ENCODE measurements at regions not wholly inside any gene's neighbourhood (a gene's known extent, or its start where the extent isn't known, plus 50 kb on each side); places are given as distances from the start of the nearest gene placed in this dataset.
"Not testable (repeated sequence)": the region's sequence is repeated elsewhere in the genome, so short reads cannot be mapped to it uniquely, and the experiment has no call there.

GRCh38 chr11:38524945-38525344, 1926.9 kb upstream of the RAG2 start:
- intact Hi-C loops (cut with DNase I) = no loop called here
- no peak for DNase-seq (ENCODE audit: low spot score)

- no peak for DNase-seq (ENCODE audit: low spot score)
- intact Hi-C loops (cut with DNase I) = no loop called here
Measured at GRCh38 chr11:38517991-38518390, 1920.0 kb upstream of the RAG2 start.

DNA sequence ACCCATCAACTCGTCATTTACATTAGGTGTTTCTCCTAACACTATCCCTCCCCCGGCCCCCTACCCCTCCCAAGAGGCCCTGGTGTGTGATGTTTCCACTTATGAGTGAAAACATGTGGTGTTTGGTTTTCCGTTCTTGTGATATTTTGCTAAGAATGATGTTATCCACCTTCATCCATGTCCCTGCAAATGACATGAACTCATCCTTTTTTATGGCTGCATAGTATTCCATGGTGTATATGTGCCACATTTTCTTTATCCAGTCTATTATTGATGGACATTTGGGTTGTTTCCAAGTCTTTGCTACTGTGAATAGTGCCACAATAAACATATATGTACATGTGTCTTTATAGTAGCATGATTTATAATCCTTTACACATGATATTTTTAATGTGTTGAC, 1914.8 kb upstream of the RAG2 start:
- DNase-seq (ENCODE audit: low spot score); intact Hi-C loops (cut with DNase I): not testable (repeated sequence)

DNA sequence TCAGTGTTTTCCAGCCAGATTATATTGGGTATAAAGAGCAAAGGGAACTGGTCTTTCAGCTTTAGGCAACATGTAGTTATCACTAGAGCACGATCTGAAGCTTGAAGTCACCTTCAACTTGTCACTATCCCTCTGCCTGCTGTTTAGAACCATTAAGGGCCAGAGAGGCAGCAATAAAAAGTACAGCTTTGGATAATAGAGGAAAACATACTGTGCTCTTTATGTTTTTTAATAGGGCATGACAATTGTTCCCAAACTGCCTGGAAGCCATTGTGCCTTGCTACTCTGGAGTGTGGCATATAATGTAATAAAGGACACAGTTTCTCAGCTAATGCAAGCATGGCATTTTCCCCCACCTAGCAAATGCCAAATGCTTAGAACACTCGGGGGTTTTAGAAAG, 1912.0 kb upstream of the RAG2 start:
- intact Hi-C loops (cut with DNase I) = no loop called here
- no peak for DNase-seq (ENCODE audit: low spot score)

DNA sequence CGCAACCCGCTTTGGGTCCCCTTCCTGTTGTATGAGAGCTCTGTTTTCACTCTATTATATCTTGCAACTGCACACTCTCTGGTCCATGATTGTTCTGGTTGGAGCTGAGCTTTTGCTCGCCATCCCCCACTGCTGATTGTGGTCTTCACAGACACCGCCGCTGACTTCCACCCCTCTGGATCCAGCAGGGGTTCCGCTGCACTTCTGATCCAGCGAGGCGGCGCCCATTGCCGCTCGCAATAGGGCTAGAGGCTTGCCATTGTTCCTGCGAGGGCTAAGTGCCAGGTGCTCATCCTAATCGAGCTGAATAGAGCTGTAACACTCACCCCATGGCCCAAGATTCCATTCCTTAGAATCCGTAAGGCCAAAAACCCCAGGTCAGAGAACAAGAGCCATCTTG, 1905.8 kb upstream of the RAG2 start:
- intact Hi-C loops (cut with DNase I) = no loop called here
- peak; percentile 66 for DNase-seq (ENCODE audit: low spot score)

- DNase-seq (ENCODE audit: low spot score) = no peak
- intact Hi-C loops (cut with DNase I) = no loop called here
Measured at GRCh38 chr11:38498721-38499120, 1900.7 kb upstream of the RAG2 start.

GRCh38 chr11:38491986-38492385, 1894.0 kb upstream of the RAG2 start:
- no peak for DNase-seq (ENCODE audit: low spot score)
- intact Hi-C loops (cut with DNase I) = no loop called here

DNA sequence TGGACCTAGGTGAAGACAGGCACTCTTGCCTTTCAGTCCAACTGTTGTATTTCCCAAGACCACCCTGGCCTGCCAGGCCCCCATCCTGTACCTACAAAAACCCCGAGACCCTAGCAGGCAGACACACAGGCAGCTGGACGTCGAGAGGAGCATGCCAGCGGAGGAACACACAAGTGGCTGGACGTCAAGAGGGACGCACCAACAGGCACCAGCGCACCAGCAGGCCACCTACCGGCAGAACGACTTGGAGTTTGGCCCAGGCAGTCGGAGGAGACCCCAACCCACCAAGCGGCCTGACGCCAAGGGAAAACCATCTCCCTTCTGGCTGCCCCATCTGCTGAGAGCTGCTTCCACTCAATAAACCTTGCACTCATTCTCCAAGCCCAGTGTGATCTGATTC, 1883.4 kb upstream of the RAG2 start:
- intact Hi-C loops (cut with DNase I) = no loop called here
- peak; percentile 74 for DNase-seq (ENCODE audit: low spot score)

DNA sequence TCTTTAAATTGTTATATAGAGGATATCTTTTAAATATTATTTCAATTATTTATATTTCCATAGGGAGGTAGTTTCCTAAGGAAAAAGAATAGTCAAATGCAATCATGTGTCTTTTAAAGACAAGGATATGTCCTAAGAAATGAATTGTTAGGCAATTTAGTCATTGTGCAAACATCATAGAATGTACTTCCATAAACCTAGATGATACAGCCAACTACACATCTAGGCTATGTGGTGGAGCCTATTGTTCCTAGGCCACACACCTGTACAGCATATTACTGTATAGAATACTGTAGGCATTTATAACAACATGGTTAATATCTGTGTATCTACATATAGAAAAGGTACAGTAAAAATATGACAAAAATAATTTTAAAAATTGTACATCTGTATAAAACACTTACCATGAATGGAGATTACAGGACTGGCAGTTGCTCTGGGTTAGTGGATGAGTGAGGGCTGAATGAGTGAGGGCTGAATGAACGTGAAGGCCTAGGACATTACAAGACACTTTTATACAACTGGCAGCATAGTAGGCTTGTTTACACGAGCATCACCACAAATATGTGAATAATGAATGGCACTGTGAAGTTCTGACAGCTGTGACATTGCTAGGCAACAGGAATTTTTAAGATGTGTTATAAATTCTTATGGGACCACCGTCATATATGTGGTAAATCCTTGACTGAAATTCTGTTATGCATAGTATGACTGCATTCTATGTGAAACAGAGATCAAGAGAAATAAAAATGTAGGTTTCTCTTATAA, 1879.0 kb upstream of the RAG2 start:
- no peak for DNase-seq (ENCODE audit: low spot score)
- intact Hi-C loops (cut with DNase I) = no loop called here

DNA sequence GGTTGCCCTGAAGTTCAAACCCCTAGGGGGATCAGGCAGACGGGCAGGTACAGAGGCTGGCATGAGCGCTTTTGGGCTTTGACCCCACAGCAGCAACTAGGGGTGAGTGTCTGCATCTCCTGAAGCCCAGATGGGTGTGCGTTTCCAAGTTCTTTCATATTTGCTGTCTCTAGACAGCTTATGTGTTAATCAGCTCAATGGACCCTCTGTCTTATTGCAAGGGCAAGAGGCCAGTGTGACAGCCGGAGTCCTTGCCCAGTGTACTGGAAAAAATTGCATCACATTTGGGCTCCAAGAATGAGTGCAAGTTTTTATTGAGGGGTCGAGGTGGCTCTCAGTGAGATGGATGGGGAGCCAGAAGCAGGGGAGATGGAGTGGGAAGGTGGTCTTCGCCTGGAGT, 1863.7 kb upstream of the RAG2 start:
- no peak for DNase-seq (ENCODE audit: low spot score)
- intact Hi-C loops (cut with DNase I) = no loop called here

DNA sequence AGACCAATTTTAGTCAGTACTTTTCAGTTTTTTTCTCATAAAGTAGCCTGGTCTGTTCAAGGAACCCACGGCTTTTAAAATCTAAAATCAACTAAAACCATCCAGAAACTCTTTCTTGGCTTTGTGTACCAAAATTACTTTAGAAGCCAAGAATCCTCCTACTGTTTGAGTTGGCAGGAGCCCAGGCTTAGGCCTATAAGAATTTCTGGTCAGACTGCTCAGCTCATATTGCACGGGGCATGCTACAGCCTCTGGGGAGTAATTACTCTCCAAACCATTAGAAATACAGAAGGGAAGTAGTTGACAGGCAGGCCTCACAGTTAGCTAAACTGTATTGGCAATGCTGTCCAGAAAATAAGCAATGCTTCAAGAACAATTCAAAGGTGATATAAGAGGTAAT, 1862.9 kb upstream of the RAG2 start:
- DNase-seq (ENCODE audit: low spot score) = no peak
- intact Hi-C loops (cut with DNase I) = no loop called here

DNA sequence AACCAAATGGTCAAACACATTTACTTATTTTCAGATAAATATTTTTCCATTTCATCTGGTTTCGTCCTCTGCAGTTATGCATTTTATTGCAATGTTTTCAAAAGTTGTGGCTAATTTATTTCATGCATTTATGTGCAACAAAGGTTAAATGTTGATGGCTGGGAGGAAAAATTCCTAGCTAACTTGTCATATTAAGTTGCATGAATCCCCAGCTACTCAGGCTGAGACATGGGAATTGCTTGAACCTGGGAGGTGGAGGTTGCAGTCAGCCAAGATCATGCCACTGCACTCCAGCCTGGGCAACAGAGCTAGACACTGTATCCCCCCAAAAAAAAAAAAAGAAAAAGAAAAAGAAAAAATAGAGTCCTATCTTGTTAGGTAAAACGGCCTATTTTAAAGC, 1862.4 kb upstream of the RAG2 start:
- intact Hi-C loops (cut with DNase I) = no loop called here
- DNase-seq (ENCODE audit: low spot score) = no peak

- no peak for DNase-seq (ENCODE audit: low spot score)
- intact Hi-C loops (cut with DNase I) = no loop called here
Measured at GRCh38 chr11:38456371-38456770, 1858.3 kb upstream of the RAG2 start.

DNA sequence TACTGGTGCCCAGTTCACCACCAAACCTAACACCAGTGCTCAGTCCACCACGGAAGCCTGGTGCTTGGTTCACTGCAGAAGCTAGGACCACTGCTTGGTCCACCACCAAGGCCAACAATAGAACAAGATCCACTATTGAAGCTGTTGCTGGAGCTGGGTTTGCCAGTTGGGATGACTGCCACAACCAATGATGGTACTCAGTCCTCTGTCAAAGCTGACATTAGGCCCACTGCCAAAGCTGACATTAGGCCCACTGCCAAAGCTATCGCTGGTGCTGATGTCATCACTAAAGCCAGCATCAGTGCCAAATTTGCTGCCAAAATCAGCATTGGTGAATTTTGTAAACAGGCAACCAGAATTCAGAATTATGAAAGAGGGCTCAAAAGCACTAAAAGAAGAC, 1850.2 kb upstream of the RAG2 start:
- DNase-seq (ENCODE audit: low spot score) = no peak

DNA sequence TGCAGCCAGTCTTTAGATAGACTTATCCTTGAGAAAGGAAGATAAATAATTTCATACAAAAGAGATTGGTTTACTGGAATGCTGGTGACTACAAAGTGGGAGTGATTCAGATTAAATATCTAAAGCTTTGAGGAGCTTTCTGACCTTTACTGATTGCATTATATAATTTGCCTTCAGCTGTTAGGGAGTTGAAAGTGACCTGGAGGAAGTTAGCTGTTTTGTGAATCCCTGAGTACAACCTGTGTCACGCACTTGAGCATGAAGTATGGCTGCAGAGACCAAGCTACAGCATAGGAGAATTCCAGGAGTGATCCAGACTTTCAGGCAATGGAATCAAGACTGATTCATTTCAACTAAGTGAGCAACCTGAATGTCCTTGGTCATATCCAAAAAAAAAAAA, 1848.3 kb upstream of the RAG2 start:
- intact Hi-C loops (cut with DNase I) = no loop called here

More for the DNA sequence above, 1850.2 kb upstream of the RAG2 start:
- intact Hi-C loops (cut with DNase I) = no loop called here

DNA sequence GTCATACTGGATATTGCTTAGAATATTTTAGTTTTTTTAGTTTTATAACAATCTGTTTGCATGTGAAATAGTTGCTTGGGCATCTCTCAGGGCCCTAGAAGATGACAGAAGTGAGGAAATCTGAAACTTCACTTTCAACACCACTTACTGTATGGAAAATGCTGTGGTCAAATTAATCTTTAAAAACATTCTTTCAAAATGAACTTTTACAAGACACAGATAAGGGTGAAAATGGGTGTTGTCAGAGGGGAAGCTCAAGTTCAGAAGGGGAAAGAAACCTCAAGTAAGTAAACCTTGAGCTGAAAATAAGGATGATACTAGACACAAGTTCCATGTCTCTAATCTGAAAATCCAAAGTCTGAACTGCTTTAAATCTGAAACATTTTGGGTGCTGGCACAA, 1840.1 kb upstream of the RAG2 start:
- no peak for DNase-seq (ENCODE audit: low spot score)

More for the DNA sequence above, 1848.3 kb upstream of the RAG2 start:
- DNase-seq (ENCODE audit: low spot score) = no peak

GRCh38 chr11:38425578-38425977, 1827.5 kb upstream of the RAG2 start:
- no peak for DNase-seq (ENCODE audit: low spot score)
- intact Hi-C loops (cut with DNase I) = no loop called here

More for the DNA sequence above, 1840.1 kb upstream of the RAG2 start:
- intact Hi-C loops (cut with DNase I) = no loop called here

DNA sequence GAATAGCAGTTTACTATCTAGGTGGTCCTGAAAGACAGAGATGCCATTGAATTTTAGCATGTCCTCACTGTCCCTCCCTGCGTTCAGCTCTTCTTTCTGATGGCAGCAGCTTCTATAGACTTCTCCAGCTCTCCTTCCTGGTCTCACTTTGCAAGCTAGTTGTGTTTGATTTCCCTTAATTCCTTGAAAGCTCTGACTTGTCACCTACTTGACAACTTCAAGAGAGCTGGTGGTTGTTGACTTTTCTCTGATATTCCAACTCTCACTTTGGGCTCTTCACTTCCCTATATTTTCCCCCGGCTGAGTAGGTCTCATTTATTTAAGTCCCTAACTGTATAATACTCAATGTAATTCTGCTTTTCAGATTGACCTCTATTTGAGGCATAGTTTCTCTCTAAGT, 1825.0 kb upstream of the RAG2 start:
- intact Hi-C loops (cut with DNase I) = no loop called here
- no peak for DNase-seq (ENCODE audit: low spot score)

DNA sequence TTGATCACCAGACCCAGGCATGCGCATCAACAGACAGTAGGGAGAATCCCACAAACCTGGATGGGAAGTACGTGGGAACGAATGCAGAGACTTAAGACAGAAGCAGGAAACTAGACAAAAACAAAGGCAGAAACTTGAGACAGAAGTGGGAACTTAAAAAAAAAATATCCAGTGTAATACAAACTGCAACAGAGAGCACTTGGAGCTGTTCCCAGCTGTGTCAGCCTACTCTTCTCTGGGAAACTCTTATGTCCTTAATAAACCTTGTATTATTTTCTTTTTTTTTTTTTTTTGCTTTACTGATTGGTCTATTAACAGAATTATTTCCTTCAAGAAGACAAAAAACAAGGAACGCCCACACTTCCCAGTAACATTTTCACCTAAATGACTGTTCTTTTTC, 1818.1 kb upstream of the RAG2 start:
- intact Hi-C loops (cut with DNase I) = no loop called here
- DNase-seq (ENCODE audit: low spot score) = no peak

DNA sequence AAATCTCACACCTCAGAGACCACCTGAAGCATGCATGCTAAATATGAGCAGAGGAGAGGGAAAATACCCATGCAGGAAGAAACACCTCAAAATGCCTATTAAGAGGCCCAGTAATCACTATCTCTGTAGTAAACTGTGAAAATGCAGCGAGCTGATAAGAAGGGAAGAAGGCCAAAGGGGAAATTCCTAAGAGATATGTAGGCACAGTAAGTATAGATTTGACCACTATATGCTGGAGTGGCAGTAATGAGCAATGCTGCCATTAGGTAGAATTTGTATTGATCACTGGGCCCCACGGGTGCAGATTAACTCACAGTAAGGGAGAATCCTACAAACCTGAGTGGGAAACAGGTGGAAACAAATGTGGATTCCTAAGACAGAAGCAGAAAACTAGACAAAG, 1813.1 kb upstream of the RAG2 start:
- DNase-seq (ENCODE audit: low spot score) = no peak
- intact Hi-C loops (cut with DNase I) = no loop called here

- intact Hi-C loops (cut with DNase I) = no loop called here
Measured at GRCh38 chr11:38402063-38402462, 1804.0 kb upstream of the RAG2 start.

DNA sequence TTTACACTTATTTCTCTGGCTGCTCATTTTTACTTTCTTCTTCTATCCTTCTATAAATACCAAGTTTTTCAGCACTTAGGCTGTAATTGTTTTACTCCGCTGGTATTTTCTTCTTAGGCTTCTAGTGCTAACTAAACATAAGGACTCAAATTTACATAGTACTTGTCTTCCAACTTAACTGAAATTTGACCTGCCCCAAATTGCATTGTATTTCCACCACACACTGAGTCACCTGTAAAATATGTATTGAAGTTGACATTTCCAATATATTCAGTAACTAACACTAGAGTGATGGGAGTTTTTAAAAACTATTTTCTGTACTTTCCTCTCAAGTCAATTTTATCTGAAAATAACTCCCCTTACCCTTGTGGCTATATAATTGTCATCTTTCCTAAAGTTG, 1794.1 kb upstream of the RAG2 start:
- DNase-seq (ENCODE audit: low spot score) = no peak
- intact Hi-C loops (cut with DNase I) = no loop called here

More at GRCh38 chr11:38402063-38402462, 1804.0 kb upstream of the RAG2 start:
- DNase-seq (ENCODE audit: low spot score) = no peak

Measured in posterior vena cava (tissue), 2 donors.